CD4-positive, alpha-beta T cell treated with Interleukin-15 for 4 hours (primary cell): ENCODE measurements at regions not wholly inside any gene's neighbourhood (a gene's known extent, or its start where the extent isn't known, plus 50 kb on each side); places are given as distances from the start of the nearest gene placed in this dataset.
A peak's percentile ranks its signal among the peaks of the same experiment; 100 is the strongest.
"Not testable (repeated sequence)": the region's sequence is repeated elsewhere in the genome, so short reads cannot be mapped to it uniquely, and the experiment has no call there.

Experiments used
- DNase-seq: peaks from one replicate; pipeline ENCODE4 v3.0.0-alpha.2; 2020; ENCODE audit warnings: low spot score

GRCh38 chr21:5133824-5134223 lies 5387.6 kb upstream of the TPTE start:
- not testable (repeated sequence) for DNase-seq

GRCh38 chr21:5136406-5136805 lies 5385.0 kb upstream of the TPTE start:
- DNase-seq = not testable (repeated sequence)

GRCh38 chr21:5137006-5137405 lies 5384.4 kb upstream of the TPTE start:
- DNase-seq = not testable (repeated sequence)

- DNase-seq = not testable (repeated sequence)
These were observed 5382.7 kb upstream of the TPTE start for GRCh38 chr21:5138687-5139086.

GRCh38 chr21:5139528-5139927 lies 5381.9 kb upstream of the TPTE start:
- not testable (repeated sequence) for DNase-seq

- DNase-seq = not testable (repeated sequence)
These were observed 5378.4 kb upstream of the TPTE start for GRCh38 chr21:5143011-5143410.

- DNase-seq = not testable (repeated sequence)
These were observed 5376.7 kb upstream of the TPTE start for GRCh38 chr21:5144731-5145130.

GRCh38 chr21:5147685-5148084 lies 5373.7 kb upstream of the TPTE start:
- DNase-seq = not testable (repeated sequence)

GRCh38 chr21:5149222-5149621 lies 5372.2 kb upstream of the TPTE start:
- not testable (repeated sequence) for DNase-seq

- not testable (repeated sequence) for DNase-seq
These were observed 5367.3 kb upstream of the TPTE start for GRCh38 chr21:5153842-5154640.

- peak; percentile 91 for DNase-seq
These were observed 5366.8 kb upstream of the TPTE start for GRCh38 chr21:5154641-5154982.

- DNase-seq = not testable (repeated sequence)
These were observed 5358.4 kb upstream of the TPTE start for GRCh38 chr21:5162693-5163574.

- not testable (repeated sequence) for DNase-seq
These were observed 5355.6 kb upstream of the TPTE start for GRCh38 chr21:5165829-5166228.
